ENCODE measurements at regions not wholly inside any gene's neighbourhood (a gene's known extent, or its start where the extent isn't known, plus 50 kb on each side); places are given as distances from the start of the nearest gene placed in this dataset.

DNA sequence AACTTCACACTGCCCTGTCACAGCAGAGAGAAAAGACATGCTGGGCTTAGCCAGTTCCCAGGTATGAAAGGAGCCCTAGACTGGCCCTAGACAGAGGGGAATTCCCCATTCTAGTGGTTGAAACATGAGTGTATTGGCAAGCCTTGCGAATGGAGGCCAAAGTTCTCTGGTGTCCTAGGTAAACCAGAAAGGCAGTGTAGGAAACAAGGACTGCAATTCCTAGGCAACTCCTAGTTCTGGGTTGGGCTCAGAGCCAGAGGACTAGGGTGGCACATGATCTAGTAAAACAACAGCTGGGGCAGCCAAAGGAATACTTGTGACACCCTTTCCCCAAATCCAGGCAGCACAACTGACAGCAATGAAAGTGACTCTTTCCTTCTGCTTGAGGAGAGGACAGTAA lies 265.0 kb upstream of the EPHA7 start:
- no peak for TF ChIP-seq EZH2 (IDR thresholded peaks at IDR 0.05; ENCODE audit: insufficient read depth, low read length)
- TF ChIP-seq, protein P1, sequence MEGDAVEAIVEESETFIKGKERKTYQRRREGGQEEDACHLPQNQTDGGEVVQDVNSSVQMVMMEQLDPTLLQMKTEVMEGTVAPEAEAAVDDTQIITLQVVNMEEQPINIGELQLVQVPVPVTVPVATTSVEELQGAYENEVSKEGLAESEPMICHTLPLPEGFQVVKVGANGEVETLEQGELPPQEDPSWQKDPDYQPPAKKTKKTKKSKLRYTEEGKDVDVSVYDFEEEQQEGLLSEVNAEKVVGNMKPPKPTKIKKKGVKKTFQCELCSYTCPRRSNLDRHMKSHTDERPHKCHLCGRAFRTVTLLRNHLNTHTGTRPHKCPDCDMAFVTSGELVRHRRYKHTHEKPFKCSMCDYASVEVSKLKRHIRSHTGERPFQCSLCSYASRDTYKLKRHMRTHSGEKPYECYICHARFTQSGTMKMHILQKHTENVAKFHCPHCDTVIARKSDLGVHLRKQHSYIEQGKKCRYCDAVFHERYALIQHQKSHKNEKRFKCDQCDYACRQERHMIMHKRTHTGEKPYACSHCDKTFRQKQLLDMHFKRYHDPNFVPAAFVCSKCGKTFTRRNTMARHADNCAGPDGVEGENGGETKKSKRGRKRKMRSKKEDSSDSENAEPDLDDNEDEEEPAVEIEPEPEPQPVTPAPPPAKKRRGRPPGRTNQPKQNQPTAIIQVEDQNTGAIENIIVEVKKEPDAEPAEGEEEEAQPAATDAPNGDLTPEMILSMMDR (IDR thresholded peaks at IDR 0.05; ENCODE audit: insufficient read depth, low read depth, low read length): no peak
- H2AFZ ChIP-seq (ENCODE audit: low read depth, low read length): no peak overlapping the region
- Mint-ChIP-seq H3K36me3 (ENCODE audit: low read depth, unreplicated experiment) (no peaks in the 10 kb centered on the region), H3K9me3 (ENCODE audit: unreplicated experiment) (peaks cover 2% of the 10 kb centered on the region), H3K27me3 (ENCODE audit: low read depth, unreplicated experiment) (no peaks in the 10 kb centered on the region), H3K4me1 (ENCODE audit: low read depth, unreplicated experiment) (peaks cover 4% of the 10 kb centered on the region), H3K4me3 (ENCODE audit: unreplicated experiment) (no peak overlapping the region), H3K27ac (ENCODE audit: unreplicated experiment) (no peak overlapping the region)
- H3K27me3 ChIP-seq (ENCODE audit: insufficient read depth, low read length): no peaks in the 10 kb centered on the region
- no peak overlapping the region for H3K4me2 ChIP-seq (ENCODE audit: low read length)
- no peak overlapping the region for H3K9ac ChIP-seq (ENCODE audit: low read length)
- no peak for FAIRE-seq
- H3K79me2 ChIP-seq (ENCODE audit: insufficient read depth, low read length): no peaks in the 10 kb centered on the region
- H3K4me1 ChIP-seq (ENCODE audit: insufficient read depth, low read length): no peaks in the 10 kb centered on the region
- H3K4me3 ChIP-seq (ENCODE audit: insufficient read depth, low read depth, low read length): no peak overlapping the region
- no peak overlapping the region for H3K27ac ChIP-seq (ENCODE audit: low read depth, low read length)
- no peaks in the 10 kb centered on the region for H3K9me3 ChIP-seq (ENCODE audit: insufficient read depth, low read depth, low read length)
- no peak for DNase-seq (ENCODE audit: low read depth)
- H4K20me1 ChIP-seq (ENCODE audit: insufficient read depth, low read length): no peaks in the 10 kb centered on the region
- H3K36me3 ChIP-seq (ENCODE audit: insufficient read depth, low read length): no peaks in the 10 kb centered on the region

DNA sequence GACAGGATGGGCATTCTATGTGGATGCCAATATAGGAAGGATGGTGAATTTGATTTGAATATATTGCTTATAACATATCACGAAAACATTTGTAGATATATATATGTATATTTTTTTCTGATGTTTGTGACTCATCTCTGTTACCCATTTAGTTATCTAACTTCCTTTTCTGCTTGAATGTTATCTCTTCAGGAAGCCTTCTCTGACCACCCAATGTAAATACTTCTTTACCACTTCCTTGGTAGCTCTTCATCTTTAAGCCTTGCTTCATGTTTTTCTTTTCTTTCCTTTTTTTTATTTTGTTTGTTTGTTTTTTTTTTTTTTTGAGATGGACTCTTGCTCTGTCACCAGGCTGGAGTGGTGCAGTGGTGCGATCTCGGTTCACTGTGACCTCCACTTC lies 260.5 kb upstream of the EPHA7 start:
- Mint-ChIP-seq H3K27me3 (ENCODE audit: low read depth, unreplicated experiment) (no peaks in the 10 kb centered on the region), H3K36me3 (ENCODE audit: low read depth, unreplicated experiment) (no peaks in the 10 kb centered on the region), H3K4me3 (ENCODE audit: unreplicated experiment) (no peak overlapping the region), H3K4me1 (ENCODE audit: low read depth, unreplicated experiment) (peaks cover 22% of the 10 kb centered on the region), H3K9me3 (ENCODE audit: unreplicated experiment) (no peaks in the 10 kb centered on the region), H3K27ac (ENCODE audit: unreplicated experiment) (no peak overlapping the region)
- H3K27ac ChIP-seq (ENCODE audit: low read depth, low read length): no peak overlapping the region
- no peak overlapping the region for H3K9ac ChIP-seq (ENCODE audit: low read length)
- no peak for TF ChIP-seq EZH2 (IDR thresholded peaks at IDR 0.05; ENCODE audit: insufficient read depth, low read length)
- TF ChIP-seq, protein P1 (IDR thresholded peaks at IDR 0.05; ENCODE audit: insufficient read depth, low read depth, low read length): no peak
- H3K9me3 ChIP-seq (ENCODE audit: insufficient read depth, low read depth, low read length): no peaks in the 10 kb centered on the region
- H3K79me2 ChIP-seq (ENCODE audit: insufficient read depth, low read length): no peaks in the 10 kb centered on the region
- FAIRE-seq: no peak
- H4K20me1 ChIP-seq (ENCODE audit: insufficient read depth, low read length): no peaks in the 10 kb centered on the region
- H3K4me1 ChIP-seq (ENCODE audit: insufficient read depth, low read length): peaks cover 4% of the 10 kb centered on the region
- H3K4me3 ChIP-seq (ENCODE audit: insufficient read depth, low read depth, low read length): no peak overlapping the region
- DNase-seq (ENCODE audit: low read depth): no peak
- H2AFZ ChIP-seq (ENCODE audit: low read depth, low read length): no peak overlapping the region
- peak overlapping the region; percentile 80 for H3K4me2 ChIP-seq (ENCODE audit: low read length)
- no peaks in the 10 kb centered on the region for H3K36me3 ChIP-seq (ENCODE audit: insufficient read depth, low read length)
- H3K27me3 ChIP-seq (ENCODE audit: insufficient read depth, low read length): no peaks in the 10 kb centered on the region

DNA sequence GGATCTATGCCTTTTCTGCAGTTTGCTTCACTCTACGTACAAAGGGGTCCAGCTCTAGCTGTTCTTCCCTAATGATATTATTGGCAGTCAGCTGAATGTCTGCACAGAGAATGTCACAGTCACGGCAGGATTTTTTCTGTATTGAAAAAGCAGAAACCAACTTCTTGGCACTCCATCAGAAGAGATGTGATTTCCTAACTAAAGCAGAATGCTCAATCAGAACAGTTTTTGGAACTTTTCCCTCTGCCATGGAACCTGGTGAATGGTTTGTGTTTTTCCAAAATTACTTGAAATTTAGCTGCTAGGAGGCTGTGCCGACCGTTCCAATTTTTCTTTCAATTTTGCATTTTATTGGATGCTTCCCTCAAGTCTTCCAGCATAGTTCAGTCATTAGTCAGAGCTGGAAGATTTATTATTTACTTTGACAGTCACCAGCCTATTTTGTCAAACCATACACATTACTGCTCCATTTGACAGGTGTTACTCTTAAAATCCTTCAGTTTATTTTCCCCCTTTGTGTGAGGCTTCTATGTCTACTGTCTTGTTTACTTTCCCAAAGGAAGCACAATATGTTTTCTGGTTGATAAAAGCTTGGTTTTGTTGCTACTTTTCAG lies 259.6 kb upstream of the EPHA7 start:
- FAIRE-seq (no peak), DNase-seq (ENCODE audit: low read depth) (no peak)
- Mint-ChIP-seq H3K9me3 (ENCODE audit: unreplicated experiment) (no peaks in the 10 kb centered on the region), H3K4me1 (ENCODE audit: low read depth, unreplicated experiment) (peaks cover 22% of the 10 kb centered on the region), H3K36me3 (ENCODE audit: low read depth, unreplicated experiment) (no peaks in the 10 kb centered on the region), H3K27me3 (ENCODE audit: low read depth, unreplicated experiment) (no peaks in the 10 kb centered on the region), H3K27ac (ENCODE audit: unreplicated experiment) (no peak overlapping the region), H3K4me3 (ENCODE audit: unreplicated experiment) (no peak overlapping the region)
- TF ChIP-seq EZH2 (IDR thresholded peaks at IDR 0.05; ENCODE audit: insufficient read depth, low read length): no peak
- TF ChIP-seq, protein P1 (IDR thresholded peaks at IDR 0.05; ENCODE audit: insufficient read depth, low read depth, low read length): no peak
- H3K4me3 ChIP-seq (ENCODE audit: insufficient read depth, low read depth, low read length): peak overlapping the region; percentile 45
- peaks cover 4% of the 10 kb centered on the region for H3K4me1 ChIP-seq (ENCODE audit: insufficient read depth, low read length)
- H3K4me2 ChIP-seq (ENCODE audit: low read length): peak overlapping the region; percentile 80
- H2AFZ ChIP-seq (ENCODE audit: low read depth, low read length): peak overlapping the region; percentile 21
- H3K27ac ChIP-seq (ENCODE audit: low read depth, low read length): no peak overlapping the region
- H3K79me2 ChIP-seq (ENCODE audit: insufficient read depth, low read length): no peaks in the 10 kb centered on the region
- H3K36me3 ChIP-seq (ENCODE audit: insufficient read depth, low read length): no peaks in the 10 kb centered on the region
- no peaks in the 10 kb centered on the region for H3K9me3 ChIP-seq (ENCODE audit: insufficient read depth, low read depth, low read length)
- no peaks in the 10 kb centered on the region for H4K20me1 ChIP-seq (ENCODE audit: insufficient read depth, low read length)
- no peaks in the 10 kb centered on the region for H3K27me3 ChIP-seq (ENCODE audit: insufficient read depth, low read length)
- peak overlapping the region; percentile 10 for H3K9ac ChIP-seq (ENCODE audit: low read length)

All from astrocyte (in vitro differentiated cells and primary cell).